HepG2 (cell line): ENCODE measurements at regions not wholly inside any gene's neighbourhood (a gene's known extent, or its start where the extent isn't known, plus 50 kb on each side); places are given as distances from the start of the nearest gene placed in this dataset.

ENCODE experiments used
- ATAC-seq: fragments of 200-7000 bp; cut with Tn5 transposase; 3 replicates; pipeline ENCODE4 v1.9.1; 2020; ENCODE audit warnings: mild to moderate bottlenecking, moderate library complexity
- BruUV-seq: library from RNA; stranded (reverse); fragments of 400-500 nt; replicated peaks from 2 replicates; lab custom pipeline; 2021; lab: Mats Ljungman, UMichigan
- CTCF ChIA-PET: fragments of 300-600 bp; formaldehyde crosslinking; extraction: SDS; loops from one replicate; lab custom pipeline; 2021; ENCODE audit warnings: low total read pairs, inconsistent platforms, low intra/inter-chr PET ratio; lab: Yijun Ruan, JAX
- POLR2A ChIA-PET: fragments of 350-600 bp; sonication (Branson Sonifier 250); formaldehyde crosslinking; loops from one replicate; lab custom pipeline; 2020; ENCODE audit warnings: antibody characterized with exemption, inconsistent platforms; lab: Yijun Ruan, JAX
- DNase-seq: peaks from one replicate; pipeline ENCODE4 v3.0.0-alpha.2; 2015; ENCODE audit warnings: low spot score
- FAIRE-seq: peaks from 3 replicates; lab custom pipeline; 2011; peaks lifted over from hg19 to GRCh38; lab: Jason Lieb, UNC
- H2AFZ ChIP-seq: one replicate; pipeline ENCODE4 v1.6.1; 2011; ENCODE audit warnings: low read length, inconsistent platforms
- H3K27ac ChIP-seq: fragments of 300-600 bp; 3 replicates; pipeline ENCODE4 v1.8.0; 2011; ENCODE audit warnings: mixed run types, mild to moderate bottlenecking, mixed read lengths, low read length, inconsistent platforms; ENCODE audit not compliant: insufficient read depth; ENCODE audit errors: extremely low read length
- H3K27me3 ChIP-seq, 2 experiments: fragments of 200-600 bp in 1 of 2; 2 replicates in 1 of 2; 3 replicates in 1 of 2; pipeline versions ENCODE4 v1.6.0 to v1.8.0; 2011; ENCODE audit warnings: low read length in 2 of 2, mild to moderate bottlenecking in 2 of 2, moderate library complexity in 2 of 2, inconsistent platforms in 1 of 2; ENCODE audit not compliant: insufficient read depth in 2 of 2, control insufficient read depth in 1 of 2
- H3K36me3 ChIP-seq, 2 experiments: fragments of 200-600 bp in 1 of 2; replicated peaks in 1 of 2; 2 replicates in 1 of 2; 3 replicates in 1 of 2; pipeline versions ENCODE4 v1.5.1 to v1.8.0; 2011; ENCODE audit warnings: low read length in 2 of 2, inconsistent platforms in 1 of 2; ENCODE audit not compliant: insufficient read depth in 2 of 2, control insufficient read depth in 1 of 2
- H3K4me1 ChIP-seq: 2 replicates; pipeline ENCODE4 v1.5.1; 2012; ENCODE audit warnings: low read length, inconsistent platforms; ENCODE audit not compliant: insufficient read depth
- H3K4me2 ChIP-seq: 2 replicates; pipeline ENCODE4 v1.6.0; 2011; ENCODE audit warnings: low read depth, low read length, inconsistent platforms
- H3K4me3 ChIP-seq, 3 experiments: fragments of 200-600 bp in 1 of 3; sonication (generic), shearing (Covaris generic) in 1 of 3; replicated peaks in 1 of 3; 2 replicates each; pipeline ENCODE4 v1.5.1; 2011 to 2016; ENCODE audit warnings: low read length in 3 of 3, inconsistent platforms in 2 of 3, low read depth in 2 of 3, mild to moderate bottlenecking in 2 of 3, control low read depth in 1 of 3, mixed read lengths in 1 of 3; ENCODE audit not compliant: insufficient read depth in 1 of 3
- H3K79me2 ChIP-seq: one replicate; pipeline ENCODE4 v1.6.1; 2011; ENCODE audit warnings: low read length, inconsistent platforms; ENCODE audit not compliant: insufficient read depth
- H3K9ac ChIP-seq: 2 replicates; pipeline ENCODE4 v1.6.0; 2011; ENCODE audit warnings: mild to moderate bottlenecking, low read depth, low read length, inconsistent platforms; ENCODE audit not compliant: insufficient read depth
- H3K9me3 ChIP-seq: 2 replicates; pipeline ENCODE4 v1.5.1; 2012; ENCODE audit warnings: mild to moderate bottlenecking, low read length
- H4K20me1 ChIP-seq: 2 replicates; pipeline ENCODE4 v1.6.0; 2011; ENCODE audit warnings: inconsistent platforms, mild to moderate bottlenecking, low read length, moderate library complexity; ENCODE audit not compliant: insufficient read depth
- FOXK2 ChIP-seq: fragments of 450-650 bp; IDR thresholded peaks from 2 replicates; pipeline ENCODE4 v1.6.1; 2016
- NFKB2 ChIP-seq: sonication (generic); formaldehyde crosslinking; IDR thresholded peaks from 2 replicates; pipeline ENCODE4 v1.4.0; 2020; ENCODE audit warnings: missing genetic modification reagents, borderline replicate concordance
- SKI ChIP-seq: fragments of 450-650 bp; IDR thresholded peaks from one replicate; pipeline ENCODE4 v1.6.1; 2018; ENCODE audit warnings: mild to moderate bottlenecking; ENCODE audit not compliant: partially characterized antibody
- SRSF9 ChIP-seq: fragments of 200-400 bp; formaldehyde crosslinking; IDR thresholded peaks from 2 replicates; pipeline ENCODE4 v1.6.1; 2018; ENCODE audit warnings: borderline replicate concordance, mild to moderate bottlenecking, low read depth, low read length; ENCODE audit not compliant: insufficient read depth, poor library complexity, severe bottlenecking
- ZFP90 ChIP-seq: sonication (generic); formaldehyde crosslinking; IDR thresholded peaks from 2 replicates; pipeline ENCODE4 v1.8.0; 2022; ENCODE audit warnings: missing genetic modification reagents, mild to moderate bottlenecking, inconsistent platforms, borderline replicate concordance
- ZNF383 ChIP-seq: sonication (generic); formaldehyde crosslinking; IDR thresholded peaks from 2 replicates; pipeline ENCODE4 v1.4.0; 2020; ENCODE audit warnings: missing genetic modification reagents, mild to moderate bottlenecking, borderline replicate concordance
- WGBS: methylation state at CpG from one replicate; pipeline ENCODE4 v1.1.6; 2017; ENCODE audit warnings: low lambda C conversion rate; 5-methylcytosine and 5-hydroxymethylcytosine counted together
- in situ Hi-C: cut with HindIII; loops from 2 replicates; pipeline ENCODE4 v1.10.0; 2017; ENCODE audit warnings: low pct_unique_long_range_greater_than_20kb; ENCODE audit not compliant: extremely low pct_ligation_motif_present
- intact Hi-C: fragments of 100-400 bp; cut with micrococcal nuclease; formaldehyde crosslinking; loops from one replicate; pipeline ENCODE4 v1.10.0; 2022; ENCODE audit not compliant: unreplicated experiment
- TF ChIP-seq, protein P1 (sequence below): sonication (generic); formaldehyde crosslinking; conservative IDR thresholded peaks from 2 replicates; pipeline ENCODE4 v1.4.0; 2020; ENCODE audit warnings: missing genetic modification reagents

GRCh38 chr7:15764010-15764409 lies 77.5 kb upstream of the MEOX2 start:
- CTCF ChIA-PET, result no interaction called here
- FAIRE-seq (no peak), DNase-seq (no peak), ATAC-seq (no peak)
- Histone ChIP-seq H3K27ac (no peak overlapping the region), H3K4me2 (no peak overlapping the region), H3K36me3 (no peaks in the 10 kb centered on the region), H3K9ac (no peak overlapping the region), H2AFZ (no peak overlapping the region), H3K9me3 (peaks cover 31% of the 10 kb centered on the region), H3K4me3 (no peak overlapping the region), H3K27me3 (no peaks in the 10 kb centered on the region), H4K20me1 (no peaks in the 10 kb centered on the region), H3K4me1 (no peaks in the 10 kb centered on the region), H3K79me2 (no peaks in the 10 kb centered on the region)
- BruUV-seq, result no TSS peak
- WGBS, result 0% methylated on average over 3 of the region's 3 CpGs
- POLR2A ChIA-PET, result no interaction called here
- in situ Hi-C loops, result no loop called here
- intact Hi-C loops, result no loop called here
- TF ChIP-seq, protein P1, sequence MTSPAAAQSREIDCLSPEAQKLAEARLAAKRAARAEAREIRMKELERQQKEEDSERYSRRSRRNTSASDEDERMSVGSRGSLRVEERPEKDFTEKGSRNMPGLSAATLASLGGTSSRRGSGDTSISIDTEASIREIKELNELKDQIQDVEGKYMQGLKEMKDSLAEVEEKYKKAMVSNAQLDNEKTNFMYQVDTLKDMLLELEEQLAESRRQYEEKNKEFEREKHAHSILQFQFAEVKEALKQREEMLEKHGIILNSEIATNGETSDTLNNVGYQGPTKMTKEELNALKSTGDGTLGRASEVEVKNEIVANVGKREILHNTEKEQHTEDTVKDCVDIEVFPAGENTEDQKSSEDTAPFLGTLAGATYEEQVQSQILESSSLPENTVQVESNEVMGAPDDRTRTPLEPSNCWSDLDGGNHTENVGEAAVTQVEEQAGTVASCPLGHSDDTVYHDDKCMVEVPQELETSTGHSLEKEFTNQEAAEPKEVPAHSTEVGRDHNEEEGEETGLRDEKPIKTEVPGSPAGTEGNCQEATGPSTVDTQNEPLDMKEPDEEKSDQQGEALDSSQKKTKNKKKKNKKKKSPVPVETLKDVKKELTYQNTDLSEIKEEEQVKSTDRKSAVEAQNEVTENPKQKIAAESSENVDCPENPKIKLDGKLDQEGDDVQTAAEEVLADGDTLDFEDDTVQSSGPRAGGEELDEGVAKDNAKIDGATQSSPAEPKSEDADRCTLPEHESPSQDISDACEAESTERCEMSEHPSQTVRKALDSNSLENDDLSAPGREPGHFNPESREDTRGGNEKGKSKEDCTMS (CRISPR knock-in tag), result no peak
- TF ChIP-seq FOXK2, result no peak
- TF ChIP-seq SRSF9, result no peak
- TF ChIP-seq ZFP90, result no peak
- no peak for TF ChIP-seq SKI
- no peak for TF ChIP-seq NFKB2
- no peak for TF ChIP-seq ZNF383 (CRISPR knock-in tag)
